GM18909 (cell line): ENCODE measurements at regions not wholly inside any gene's neighbourhood (a gene's known extent, or its start where the extent isn't known, plus 50 kb on each side); places are given as distances from the start of the nearest gene placed in this dataset.

Source experiments
- ATAC-seq: cut with Tn5 transposase; IDR thresholded peaks from one replicate; pipeline ENCODE4 v1.9.1; 2021; ENCODE audit warnings: mild to moderate bottlenecking; ENCODE audit not compliant: unreplicated experiment, poor library complexity

- ATAC-seq = no peak
Measured at GRCh38 chr10:63727636-63728035, 206.4 kb downstream of the REEP3 start.

GRCh38 chr10:63735305-63735704 lies 214.1 kb downstream of the REEP3 start:
- ATAC-seq = no peak

- no peak for ATAC-seq
Measured at GRCh38 chr10:63738410-63738809, 217.2 kb downstream of the REEP3 start.

- no peak for ATAC-seq
Measured at GRCh38 chr10:63744060-63744941, 223.1 kb downstream of the REEP3 start.

GRCh38 chr10:63749915-63750314 lies 228.7 kb downstream of the REEP3 start:
- no peak for ATAC-seq

GRCh38 chr10:63751836-63752235 lies 230.6 kb downstream of the REEP3 start:
- no peak for ATAC-seq

- ATAC-seq = no peak
Measured at GRCh38 chr10:63752318-63752717, 231.1 kb downstream of the REEP3 start.

- no peak for ATAC-seq
Measured at GRCh38 chr10:63753808-63754207, 232.6 kb downstream of the REEP3 start.

- no peak for ATAC-seq
Measured at GRCh38 chr10:63755441-63755840, 234.2 kb downstream of the REEP3 start.

GRCh38 chr10:63757067-63757466 lies 235.9 kb downstream of the REEP3 start:
- no peak for ATAC-seq

GRCh38 chr10:63758080-63758479 lies 236.9 kb downstream of the REEP3 start:
- no peak for ATAC-seq

GRCh38 chr10:63759335-63759734 lies 238.1 kb downstream of the REEP3 start:
- no peak for ATAC-seq

- no peak for ATAC-seq
Measured at GRCh38 chr10:63760034-63760707, 239.0 kb downstream of the REEP3 start.

GRCh38 chr10:63760708-63761047 lies 239.5 kb downstream of the REEP3 start:
- no peak for ATAC-seq

GRCh38 chr10:63761243-63761642 lies 240.0 kb downstream of the REEP3 start:
- no peak for ATAC-seq

- no peak for ATAC-seq
Measured at GRCh38 chr10:63763744-63764143, 242.5 kb downstream of the REEP3 start.

GRCh38 chr10:63765126-63765525 lies 243.9 kb downstream of the REEP3 start:
- ATAC-seq = no peak

GRCh38 chr10:63766745-63767137 lies 245.5 kb downstream of the REEP3 start:
- no peak for ATAC-seq

GRCh38 chr10:63767138-63767801 lies 246.1 kb downstream of the REEP3 start:
- ATAC-seq = no peak

- no peak for ATAC-seq
Measured at GRCh38 chr10:63769367-63769766, 248.2 kb downstream of the REEP3 start.

GRCh38 chr10:63770523-63770922 lies 249.3 kb downstream of the REEP3 start:
- no peak for ATAC-seq
